ENCODE measurements at regions not wholly inside any gene's neighbourhood (a gene's known extent, or its start where the extent isn't known, plus 50 kb on each side); places are given as distances from the start of the nearest gene placed in this dataset.

GRCh38 chr2:172685467-172685866, 50.2 kb upstream of the RAPGEF4 start:
- H3K4me3 Mint-ChIP-seq: no peak overlapping the region
- no peak overlapping the region for H3K4ac ChIP-seq (ENCODE audit: low read depth, low read length)
- no peaks in the 10 kb centered on the region for H3K27me3 ChIP-seq (ENCODE audit: insufficient read depth, low read length)
- TF ChIP-seq CTCF (conservative IDR thresholded peaks at IDR 0.05): no peak
- no peak overlapping the region for H3K27ac Mint-ChIP-seq
- no peaks in the 10 kb centered on the region for H4K20me1 ChIP-seq (ENCODE audit: control insufficient read depth, insufficient read depth, insufficient read length)
- H3T11ph ChIP-seq (ENCODE audit: low read length): no peak overlapping the region
- no peak overlapping the region for H2BK20ac ChIP-seq (ENCODE audit: low read depth, low read length, poor library complexity, severe bottlenecking)
- DNase-seq: no peak
- H2BK15ac ChIP-seq (ENCODE audit: low read depth, low read length): no peak overlapping the region
- H3K27ac ChIP-seq (ENCODE audit: insufficient read length, low read depth, low read length): no peak overlapping the region
- peaks cover 3 to 27% (median 19%) of the 10 kb centered on the region in 3 experiments; a peak in 6 of 7 replicates for H3K36me3 Mint-ChIP-seq (ENCODE audit: insufficient read depth in 1 of 3, low read depth in 3 of 3)
- no peak overlapping the region for H4K91ac ChIP-seq (ENCODE audit: insufficient read length, low read depth, low read length)
- no peaks in the 10 kb centered on the region for H3K79me2 ChIP-seq (ENCODE audit: insufficient read depth, low read length)
- no CpG with 5 or more reads among the region's 4 CpGs for WGBS (ENCODE audit: extremely low coverage, insufficient read length, low lambda C conversion rate)
- H4K5ac ChIP-seq (ENCODE audit: insufficient read length, low read depth, low read length): no peak overlapping the region
- H3K18ac ChIP-seq (ENCODE audit: insufficient read length, low read depth, low read length): no peak overlapping the region
- no peak overlapping the region for H2AK5ac ChIP-seq (ENCODE audit: insufficient read length, low read length)
- no peaks in the 10 kb centered on the region for H3K9me3 ChIP-seq (ENCODE audit: control insufficient read depth, low read depth, low read length)
- H2BK12ac ChIP-seq (ENCODE audit: insufficient read length, low read depth, low read length): no peak overlapping the region
- no peaks in the 10 kb centered on the region for H3K4me1 ChIP-seq (ENCODE audit: insufficient read depth, low read length)
- no peak overlapping the region for H3K23ac ChIP-seq (ENCODE audit: insufficient read length, low read depth, low read length)
- no peaks in the 10 kb centered on the region for H3K23me2 ChIP-seq (ENCODE audit: insufficient read length, low read depth, low read length, poor library complexity, severe bottlenecking)
- no peak overlapping the region for H3K4me2 ChIP-seq (ENCODE audit: insufficient read depth, insufficient read length, low read length)
- H3K9ac ChIP-seq (ENCODE audit: extremely low read depth, insufficient read length, low read length): no peak overlapping the region
- H3K27me3 Mint-ChIP-seq (ENCODE audit: low read depth): no peaks in the 10 kb centered on the region; the same call in 1 of the 2 replicates
- H3K14ac ChIP-seq (ENCODE audit: insufficient read depth, low read length): no peak overlapping the region
- H3K79me1 ChIP-seq (ENCODE audit: insufficient read depth, low read depth, low read length, poor library complexity, severe bottlenecking): no peaks in the 10 kb centered on the region
- H3K4me1 Mint-ChIP-seq: peaks cover 3 to 4% of the 10 kb centered on the region in 2 experiments; a peak in 1 of 4 replicates
- H2AFZ ChIP-seq (ENCODE audit: low read length): no peak overlapping the region
- peaks cover 17 to 31% of the 10 kb centered on the region in 2 experiments for H3K9me3 Mint-ChIP-seq
- H4K8ac ChIP-seq (replicated peaks; ENCODE audit: insufficient read length, low read depth, low read length): no peak overlapping the region
- no peak overlapping the region for H3K56ac ChIP-seq (ENCODE audit: insufficient read length, low read depth, low read length)
- H2BK5ac ChIP-seq (ENCODE audit: insufficient read length, low read length): no peak overlapping the region
- no peak overlapping the region for H2BK120ac ChIP-seq (ENCODE audit: low read depth, low read length, poor library complexity, severe bottlenecking)

Measured in H9 (cell line).